ENCODE measurements at regions not wholly inside any gene's neighbourhood (a gene's known extent, or its start where the extent isn't known, plus 50 kb on each side); places are given as distances from the start of the nearest gene placed in this dataset.
"Not testable (repeated sequence)": the region's sequence is repeated elsewhere in the genome, so short reads cannot be mapped to it uniquely, and the experiment has no call there.

- no peak for DNase-seq (ENCODE audit: low read depth)
Observed at GRCh38 chr3:153551536-153552285, 389.7 kb downstream of the RAP2B start.

DNA sequence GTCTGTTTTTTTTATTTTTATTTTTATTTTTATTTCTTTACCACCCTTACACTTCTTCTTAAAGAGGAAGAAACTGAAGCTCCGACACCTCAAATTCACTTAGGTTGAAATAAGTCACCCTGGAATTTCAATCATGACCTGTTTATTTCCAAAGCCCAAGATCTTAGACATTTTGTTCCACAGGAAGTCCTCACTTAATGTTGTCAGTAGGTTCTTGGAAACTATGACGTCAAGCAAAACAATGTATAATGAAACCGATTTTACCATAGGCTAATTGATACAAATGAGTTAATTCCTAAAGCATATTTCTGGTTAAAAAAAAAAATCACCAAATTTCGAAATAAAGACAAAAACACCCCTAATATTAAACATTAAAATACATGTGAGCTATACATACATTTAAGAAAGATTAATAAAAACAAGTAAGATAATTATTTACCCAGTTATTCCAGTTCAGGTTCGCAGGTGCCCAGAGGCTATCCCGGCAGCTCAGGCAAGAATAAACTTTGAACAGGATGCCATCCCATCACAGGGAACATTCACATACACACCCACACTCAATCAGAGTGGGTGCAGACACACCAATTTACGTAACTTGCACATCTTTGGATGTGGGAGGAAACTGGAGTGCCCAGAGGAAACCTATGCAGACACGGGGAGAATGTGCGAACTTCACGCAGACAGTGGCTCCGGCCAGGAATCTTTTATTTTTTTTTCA is 391.0 kb downstream of the RAP2B start:
- no peak for DNase-seq (ENCODE audit: low read depth)

DNA sequence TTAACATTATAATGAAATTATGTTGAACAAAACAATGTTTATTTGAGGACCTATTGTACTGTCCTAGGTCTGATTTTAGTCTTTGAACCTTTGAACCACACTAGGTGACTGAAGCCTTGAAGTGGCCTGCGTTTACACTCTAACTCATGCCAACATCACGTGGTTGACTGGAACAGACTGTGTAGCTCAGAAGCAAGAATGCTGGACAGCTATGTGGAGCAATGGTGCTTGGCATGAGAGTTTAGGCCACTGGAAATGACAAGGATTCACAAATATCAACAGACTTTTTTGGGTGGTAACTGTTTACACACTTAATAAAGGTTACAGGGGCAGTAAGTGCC is 391.5 kb downstream of the RAP2B start:
- DNase-seq (ENCODE audit: low read depth): no peak

DNA sequence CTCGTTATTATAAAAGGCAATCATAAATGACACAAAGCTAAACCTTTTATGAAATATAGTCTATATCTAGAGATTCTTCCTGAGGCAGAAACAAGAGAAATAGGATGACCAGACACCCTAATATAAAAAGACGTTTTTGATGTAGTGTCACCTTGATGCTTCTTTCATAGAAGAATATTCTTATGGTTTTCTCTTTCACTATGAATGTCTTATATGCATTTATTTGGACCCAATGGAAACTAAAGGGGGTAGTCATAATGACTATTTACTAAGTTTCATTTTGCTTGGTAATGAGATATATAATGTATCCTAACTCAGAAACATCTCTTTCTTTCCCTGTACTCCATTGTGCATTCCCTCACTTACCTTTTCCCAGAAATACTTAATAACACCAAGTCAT is 393.9 kb downstream of the RAP2B start:
- no peak for DNase-seq (ENCODE audit: low read depth)

DNA sequence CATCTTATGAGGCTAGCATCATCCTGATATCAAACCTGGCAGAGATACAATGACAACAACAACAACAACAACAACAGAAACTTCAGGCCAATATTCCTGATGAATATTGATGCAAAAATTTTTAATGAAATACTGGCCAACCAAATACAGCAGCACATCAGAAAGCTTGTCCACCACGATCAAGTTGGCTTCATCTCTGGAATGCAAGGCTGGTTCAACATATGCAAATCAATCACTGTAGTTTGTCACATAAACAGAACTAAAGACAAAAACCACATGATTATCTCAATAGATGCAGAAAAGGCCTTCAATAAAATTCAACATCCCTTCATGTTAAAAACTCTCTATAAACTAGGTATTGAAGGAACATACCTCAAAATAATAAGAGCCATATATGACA is 397.3 kb downstream of the RAP2B start:
- DNase-seq (ENCODE audit: low read depth): not testable (repeated sequence)

DNA sequence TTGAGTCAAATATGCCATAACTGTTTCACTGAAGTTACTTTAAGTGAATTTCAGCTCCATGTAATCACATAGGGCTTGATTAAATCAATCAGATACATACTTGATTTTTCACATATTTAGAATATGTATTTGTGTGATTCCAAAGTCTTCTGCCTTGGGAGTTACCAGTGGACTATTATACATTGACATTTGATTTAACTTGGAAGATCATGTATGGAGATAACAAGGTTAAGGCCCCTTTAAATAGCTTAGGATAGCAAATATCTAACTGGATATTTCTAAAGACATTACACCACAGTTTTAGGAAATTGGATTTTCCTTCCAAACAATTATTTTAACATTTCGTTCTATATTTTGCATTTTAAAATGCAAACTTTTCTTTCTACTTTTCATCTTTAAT is 405.0 kb downstream of the RAP2B start:
- DNase-seq (ENCODE audit: low read depth): no peak

GRCh38 chr3:153567556-153567955 is 405.5 kb downstream of the RAP2B start:
- DNase-seq (ENCODE audit: low read depth): no peak

GRCh38 chr3:153570481-153570880 is 408.5 kb downstream of the RAP2B start:
- not testable (repeated sequence) for DNase-seq (ENCODE audit: low read depth)

DNA sequence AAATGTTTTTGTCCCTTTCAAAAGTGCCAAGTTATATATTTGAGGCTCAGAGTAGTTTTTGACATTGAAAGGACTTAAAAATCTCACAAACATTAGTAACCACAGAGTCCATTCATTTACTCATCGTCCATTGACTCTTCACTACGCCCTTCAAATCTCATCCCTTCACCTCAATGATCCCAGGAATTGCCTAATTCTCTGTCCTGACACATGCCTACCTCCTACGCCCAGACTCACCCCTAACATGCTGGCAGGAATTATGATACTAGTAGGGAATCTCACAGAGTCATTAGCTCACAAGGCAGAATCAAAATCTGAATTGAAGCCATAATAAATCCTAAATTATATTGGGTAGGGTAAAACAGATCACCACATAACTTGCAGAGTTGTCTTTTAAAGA is 410.1 kb downstream of the RAP2B start:
- no peak for DNase-seq (ENCODE audit: low read depth)

GRCh38 chr3:153572654-153573053 is 410.6 kb downstream of the RAP2B start:
- no peak for DNase-seq (ENCODE audit: low read depth)

- DNase-seq (ENCODE audit: low read depth): no peak
Observed at GRCh38 chr3:153573481-153573880, 411.5 kb downstream of the RAP2B start.

GRCh38 chr3:153574445-153574844 is 412.4 kb downstream of the RAP2B start:
- DNase-seq (ENCODE audit: low read depth): no peak

DNA sequence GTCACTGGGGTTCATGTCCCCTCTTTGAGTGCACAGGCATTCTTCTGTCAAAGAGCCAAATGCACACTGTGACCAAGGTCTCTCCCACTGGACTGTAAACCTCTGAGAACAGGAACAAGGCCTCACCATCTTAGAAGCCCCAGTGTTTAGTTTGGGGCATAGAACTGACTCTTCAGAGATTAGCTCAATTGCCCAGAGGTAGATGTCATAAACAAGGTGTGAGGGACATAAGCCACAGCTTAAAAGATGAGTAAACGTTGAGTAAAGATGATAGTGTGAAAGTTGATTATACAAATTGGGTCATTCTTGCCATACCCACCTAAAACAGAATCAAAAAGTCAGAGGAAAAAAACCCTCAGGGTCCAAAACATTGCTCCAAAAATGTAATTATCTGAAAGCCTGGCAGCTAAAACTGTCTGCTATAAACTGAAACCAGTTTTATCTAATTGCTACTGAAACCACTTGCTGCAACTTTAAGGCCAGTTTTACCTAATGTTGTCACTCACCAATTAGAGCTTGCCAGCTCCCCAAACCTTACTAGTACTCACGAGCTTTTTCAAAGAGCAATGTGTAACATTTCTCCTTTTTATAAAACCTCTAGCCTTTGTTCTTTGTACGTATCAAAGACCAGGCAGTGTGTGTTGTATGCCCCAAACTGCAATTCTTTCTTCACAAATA is 415.2 kb downstream of the RAP2B start:
- DNase-seq (ENCODE audit: low read depth): no peak

DNA sequence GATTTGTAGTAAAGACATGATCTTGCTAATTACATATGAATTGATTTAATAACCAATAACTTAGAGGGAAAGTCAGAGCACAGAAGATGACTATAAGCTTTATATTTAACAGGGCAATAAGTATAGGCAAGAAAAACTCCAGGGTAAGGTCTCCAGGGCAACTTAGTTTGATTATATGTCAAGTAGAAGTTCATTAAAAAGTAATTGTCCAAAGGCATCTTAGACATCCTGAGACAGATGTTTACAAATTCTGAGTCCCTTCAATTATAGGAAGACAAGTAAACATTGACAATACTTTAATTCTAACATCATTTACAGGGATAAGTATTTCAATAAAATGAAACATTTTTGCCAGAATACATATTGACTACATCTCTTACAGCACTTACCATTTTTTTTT is 416.0 kb downstream of the RAP2B start:
- no peak for DNase-seq (ENCODE audit: low read depth)

DNA sequence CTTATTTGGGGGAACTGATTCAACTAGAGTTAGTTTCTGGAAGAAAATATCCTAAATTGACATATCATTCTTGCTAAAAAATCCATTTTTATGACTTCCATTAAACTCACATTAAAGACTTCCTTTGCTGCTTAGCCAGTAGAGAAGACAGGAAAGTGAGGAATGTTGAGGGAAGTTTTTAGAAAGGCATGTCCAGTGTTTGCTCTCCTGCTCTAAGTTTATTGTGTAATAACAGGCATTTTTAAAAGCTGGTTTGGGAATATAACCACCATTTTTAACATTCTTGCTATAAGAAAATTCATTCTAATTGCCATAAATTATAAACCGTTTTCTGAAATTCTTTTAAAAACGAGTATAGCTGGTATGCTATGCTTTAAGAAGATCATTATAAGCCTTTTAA is 428.0 kb downstream of the RAP2B start:
- DNase-seq (ENCODE audit: low read depth): no peak

DNA sequence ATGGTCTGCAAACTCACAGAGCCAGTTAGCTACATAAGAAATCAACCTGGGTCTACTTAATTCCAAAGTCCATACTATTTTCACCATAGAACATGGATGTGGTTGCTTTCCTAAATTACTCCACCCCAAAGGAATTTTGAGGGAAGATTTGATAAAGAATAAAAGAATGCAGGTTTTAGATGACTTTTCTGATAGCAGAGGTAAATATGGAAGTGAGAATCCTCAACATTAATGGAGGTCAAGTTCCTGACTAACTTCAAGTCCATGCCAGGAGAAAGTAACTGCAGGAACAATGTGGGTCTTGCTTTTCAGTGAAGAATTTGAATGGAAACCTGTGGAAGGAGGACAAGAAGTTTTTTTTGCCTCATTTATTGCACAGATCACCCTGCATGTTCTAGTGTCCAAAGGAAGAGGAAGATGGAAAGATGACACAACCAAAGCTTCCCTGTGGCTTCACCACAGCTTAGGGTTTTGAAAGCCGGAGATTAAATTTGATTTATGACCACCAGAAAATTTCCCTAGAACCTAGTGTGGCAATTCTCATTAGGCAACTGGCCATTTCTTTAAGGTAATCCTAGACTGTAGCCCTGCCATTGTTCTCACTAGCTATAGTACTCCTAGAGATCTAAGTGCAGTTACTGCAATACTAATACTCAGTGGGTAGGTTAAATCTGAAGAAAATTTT is 429.7 kb downstream of the RAP2B start:
- peak; percentile 54 for DNase-seq (ENCODE audit: low read depth)

DNA sequence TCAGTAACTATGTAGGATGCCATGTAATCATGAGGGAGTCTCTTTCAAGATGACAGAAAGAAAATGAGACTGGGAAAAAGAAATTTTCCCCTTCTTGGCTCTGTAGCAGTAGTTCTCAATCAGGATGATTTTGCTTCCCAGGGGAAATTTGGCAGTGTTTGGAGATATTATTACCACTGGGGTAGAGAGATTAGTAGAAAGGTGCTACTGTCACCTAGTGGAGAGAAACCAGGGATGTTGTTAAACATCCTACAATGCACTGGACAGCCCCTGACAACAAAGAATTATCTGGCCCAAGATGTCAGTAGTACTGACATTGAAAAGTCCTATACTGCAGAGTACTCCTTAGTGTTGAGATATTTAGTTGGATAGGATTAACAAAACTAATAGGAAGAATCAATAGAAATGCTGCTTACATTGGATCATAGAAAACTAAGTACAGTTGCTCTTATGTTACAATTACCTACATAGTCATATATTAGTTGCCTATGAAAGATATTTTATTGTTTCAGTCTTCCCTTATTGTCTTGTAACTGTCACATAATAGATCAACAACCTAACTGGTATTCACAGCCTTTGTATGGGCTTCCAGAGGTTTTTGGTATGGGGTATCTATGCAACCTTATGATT is 433.3 kb downstream of the RAP2B start:
- DNase-seq (ENCODE audit: low read depth): peak; percentile 71

DNA sequence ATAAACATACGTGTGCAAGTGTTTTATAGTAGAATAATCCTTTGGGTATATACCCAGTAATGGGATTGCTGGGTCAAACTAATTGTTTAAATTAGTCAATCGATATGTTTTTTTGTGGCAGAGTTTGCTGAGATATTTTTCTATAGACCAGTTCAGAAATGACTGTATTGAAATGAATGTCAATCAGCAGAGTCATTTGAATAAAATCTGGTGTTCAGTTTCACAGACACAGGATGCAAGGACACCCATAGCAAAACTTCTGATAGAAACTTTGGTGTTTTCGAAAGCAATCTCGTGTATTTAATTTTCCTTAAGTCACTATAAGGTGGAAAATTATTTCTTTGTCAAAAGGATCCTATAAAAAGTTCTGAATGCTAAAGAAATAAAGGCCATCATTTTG is 434.4 kb downstream of the RAP2B start:
- no peak for DNase-seq (ENCODE audit: low read depth)

GRCh38 chr3:153599685-153600084 is 437.7 kb downstream of the RAP2B start:
- DNase-seq (ENCODE audit: low read depth): peak; percentile 95

GRCh38 chr3:153600896-153601295 is 438.9 kb downstream of the RAP2B start:
- no peak for DNase-seq (ENCODE audit: low read depth)

DNA sequence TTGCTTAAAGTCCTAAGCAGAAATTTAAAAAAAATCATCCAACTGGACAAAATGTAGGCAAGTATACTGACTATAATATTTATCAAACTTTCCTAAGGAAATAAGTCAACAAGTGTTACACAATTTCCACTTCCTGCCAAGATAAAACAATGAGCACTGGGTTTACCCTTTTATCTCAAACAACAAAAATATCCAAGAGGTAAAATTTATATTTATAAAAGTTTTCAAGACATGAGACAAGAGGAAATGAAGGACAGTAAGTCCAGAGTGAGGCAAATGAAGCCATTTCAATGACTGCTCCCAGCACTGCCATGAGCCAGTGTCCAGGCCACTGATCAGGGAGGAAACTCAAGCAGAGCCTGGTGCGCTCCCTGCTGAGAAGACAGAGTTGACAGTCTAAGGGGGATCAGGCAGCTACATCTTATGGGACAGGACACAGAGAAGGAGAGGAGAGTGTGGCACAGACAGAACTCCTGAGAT is 439.4 kb downstream of the RAP2B start:
- no peak for DNase-seq (ENCODE audit: low read depth)

Measured in HT1080 (cell line).